TTC549 (cell line): ENCODE measurements at regions not wholly inside any gene's neighbourhood (a gene's known extent, or its start where the extent isn't known, plus 50 kb on each side); places are given as distances from the start of the nearest gene placed in this dataset.

Experiments
- FAIRE-seq: peaks from 2 replicates; lab custom pipeline; 2012; peaks lifted over from hg19 to GRCh38; lab: Jason Lieb, UNC

DNA sequence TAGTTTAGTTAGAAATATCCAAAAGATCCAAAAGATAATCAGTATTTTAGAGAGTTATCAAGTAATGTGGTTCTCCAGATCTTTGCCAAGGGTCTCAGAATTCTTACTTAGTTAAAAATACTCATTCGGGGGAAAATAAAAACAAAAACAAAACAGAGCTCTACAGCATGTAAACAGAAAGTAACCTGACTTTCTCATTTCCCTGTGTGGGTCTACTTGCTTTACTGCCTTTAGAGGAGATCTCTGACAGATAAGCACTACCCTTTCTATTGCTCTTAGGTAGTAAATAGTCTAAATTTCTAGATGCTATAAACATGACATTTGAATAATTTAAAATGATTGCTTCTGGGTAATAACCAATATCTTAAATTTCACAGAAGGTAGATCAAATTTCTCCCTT lies 371.8 kb downstream of the RPL10L start:
- FAIRE-seq: no peak

DNA sequence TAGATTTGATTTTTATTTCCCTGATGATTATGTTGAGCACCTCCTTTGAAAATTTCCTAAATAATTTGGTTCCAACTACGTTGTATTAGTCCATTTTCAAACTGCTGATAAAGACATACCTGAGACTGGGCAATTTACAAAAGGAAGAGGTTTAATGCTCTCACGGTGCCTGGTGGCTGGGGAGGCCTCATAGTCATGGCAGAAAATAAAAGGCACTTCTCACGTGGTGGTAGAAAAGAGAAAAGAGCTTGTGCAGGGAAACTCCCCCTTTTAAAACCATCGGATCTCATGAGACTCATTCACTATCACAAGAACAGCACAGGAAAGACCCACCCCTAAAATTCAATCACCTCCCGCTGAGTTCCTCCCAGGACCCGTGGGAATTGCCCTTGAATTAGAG lies 372.3 kb downstream of the RPL10L start:
- no peak for FAIRE-seq

DNA sequence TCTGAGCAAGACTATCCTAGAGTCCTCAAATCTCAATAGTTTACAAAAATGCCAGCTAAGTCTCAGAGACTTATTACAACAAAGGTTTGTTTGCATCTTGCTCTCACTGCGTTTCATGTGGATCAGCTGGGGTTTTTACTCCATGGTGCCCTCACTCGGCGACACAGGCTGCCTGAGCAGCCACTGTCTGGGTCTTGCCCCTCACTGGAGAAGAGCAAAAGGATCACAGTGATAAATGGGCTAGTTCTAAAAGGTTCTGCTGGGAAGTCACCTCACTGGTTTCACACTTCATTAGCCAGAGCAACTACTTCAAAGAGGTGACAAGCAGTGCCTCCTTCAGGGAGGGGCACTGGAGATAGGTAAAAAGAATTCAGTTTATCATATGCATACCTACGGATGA lies 392.0 kb downstream of the RPL10L start:
- FAIRE-seq: no peak

DNA sequence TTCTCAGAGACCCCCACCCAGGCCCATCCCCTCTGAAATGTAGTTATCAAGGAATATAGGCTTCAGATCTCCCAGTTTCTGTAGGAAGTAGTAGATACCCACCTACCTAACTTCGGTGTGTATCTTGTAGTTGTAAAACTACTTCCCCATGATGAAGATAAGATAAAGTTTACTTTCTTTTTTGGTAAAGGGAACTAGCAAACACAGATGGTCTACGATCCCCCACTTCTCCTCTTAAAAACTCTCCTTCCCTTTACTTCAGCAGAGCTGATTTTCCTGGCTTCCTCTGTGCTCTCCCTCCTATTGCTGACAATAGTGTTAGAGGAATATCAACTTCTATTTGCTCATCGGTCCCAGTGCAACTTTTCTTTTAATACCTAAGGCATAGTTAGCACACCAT lies 395.2 kb downstream of the RPL10L start:
- FAIRE-seq: no peak

DNA sequence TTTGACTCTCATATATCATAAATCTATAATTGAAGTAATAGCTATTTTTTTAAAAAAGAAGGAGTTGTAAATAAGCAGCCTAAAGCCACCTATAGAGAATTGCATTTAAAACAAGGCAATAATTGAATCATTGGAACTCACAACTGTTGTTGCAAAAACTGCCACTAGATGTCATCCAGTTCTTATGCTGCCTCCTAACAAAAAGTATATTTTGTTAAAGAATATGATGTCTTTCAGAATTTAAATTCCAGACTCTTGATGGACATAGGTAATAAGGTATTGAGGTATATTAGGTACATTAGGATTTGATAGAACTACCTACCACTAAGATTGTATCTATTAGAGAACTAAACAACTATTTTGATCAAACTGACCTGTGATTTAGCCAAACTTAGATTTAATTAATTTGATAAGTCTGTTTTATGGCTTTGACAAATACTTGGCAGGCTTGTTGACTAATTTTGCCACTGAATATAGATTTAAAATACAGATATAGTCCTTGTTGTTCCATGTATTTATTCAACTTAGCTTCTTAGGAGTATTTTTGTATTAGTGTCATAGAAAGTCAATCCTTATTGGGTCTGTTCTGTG lies 401.4 kb downstream of the RPL10L start:
- FAIRE-seq: peak; percentile 69

DNA sequence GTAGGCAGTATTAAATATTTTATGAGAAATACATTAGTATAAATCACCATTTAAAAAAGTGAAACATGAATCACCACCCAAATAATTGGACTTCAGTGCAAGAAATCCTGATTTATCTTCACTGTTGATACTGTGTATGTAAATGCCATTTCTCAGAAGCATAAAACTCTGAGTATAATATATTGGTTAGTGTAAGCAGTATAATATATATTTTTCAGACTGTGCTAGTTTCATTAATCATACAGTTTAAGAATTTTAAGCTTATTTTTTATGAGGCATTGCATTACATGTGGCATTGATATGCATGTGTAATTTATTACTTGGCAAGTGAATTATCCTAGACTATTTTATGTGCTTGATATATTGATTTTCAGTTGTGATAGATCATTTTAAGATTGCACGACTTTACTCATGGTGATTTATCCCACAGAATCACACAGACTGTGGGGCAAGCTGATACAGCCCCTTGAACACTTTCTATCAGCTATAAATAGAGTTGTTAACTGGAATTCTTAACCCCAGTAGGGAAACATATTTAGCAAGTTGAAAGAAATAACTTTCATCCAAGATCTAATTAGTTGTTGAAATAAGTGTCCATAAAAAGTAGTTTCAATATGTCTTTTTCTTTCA lies 403.5 kb downstream of the RPL10L start:
- no peak for FAIRE-seq

DNA sequence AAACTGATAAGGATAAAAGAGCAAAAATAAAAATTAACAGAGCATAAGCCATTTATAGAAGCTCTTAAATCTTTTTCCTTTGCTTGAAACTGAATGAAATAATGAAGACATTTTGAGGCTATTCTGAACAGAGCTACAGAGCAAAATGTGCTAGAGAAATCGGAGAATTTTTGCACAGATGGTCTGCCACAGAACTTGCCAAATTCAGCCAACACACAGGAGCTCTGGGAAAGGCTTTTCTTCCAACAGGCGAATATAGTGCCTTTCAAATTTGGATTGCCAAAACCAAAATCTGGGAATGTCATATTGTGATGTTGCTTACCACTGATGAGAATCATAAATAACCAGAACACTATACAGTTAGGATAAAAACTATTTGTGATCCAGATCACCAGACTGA lies 406.3 kb downstream of the RPL10L start:
- FAIRE-seq: no peak

DNA sequence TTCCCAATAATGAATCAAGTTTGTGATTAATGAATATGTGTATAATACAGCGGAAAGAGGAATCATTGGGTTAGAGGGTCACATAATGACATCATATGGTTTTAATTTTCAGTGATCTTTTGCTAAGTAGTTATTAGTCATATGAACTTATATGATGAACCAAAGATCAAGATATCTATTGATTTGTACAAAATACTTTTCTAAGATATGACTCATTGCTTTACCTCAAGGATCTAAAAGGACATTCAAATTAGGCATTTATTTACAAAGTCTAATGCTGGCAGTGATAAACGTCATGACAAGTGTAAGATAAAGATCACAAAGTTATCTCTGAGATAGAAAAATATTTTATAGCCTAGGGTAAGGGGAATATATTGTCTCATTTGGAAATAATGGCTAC lies 417.8 kb downstream of the RPL10L start:
- no peak for FAIRE-seq

DNA sequence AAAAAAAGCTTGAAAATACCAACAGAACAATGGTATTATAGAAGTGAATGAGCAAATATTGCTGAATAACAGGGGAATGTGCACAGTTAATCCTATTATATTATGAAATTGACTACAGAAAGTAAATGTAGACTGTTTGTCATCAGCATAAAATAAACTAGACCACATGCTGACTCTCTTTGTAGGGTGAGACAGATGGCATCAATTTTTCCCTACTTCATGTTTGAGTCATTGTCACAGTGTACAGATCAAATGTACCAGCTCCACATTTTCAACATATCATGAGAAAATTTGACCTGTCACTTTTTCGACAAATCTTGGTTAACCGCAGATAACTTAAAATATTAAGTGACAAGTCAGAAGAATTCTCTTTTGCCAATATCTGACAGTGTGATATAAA lies 421.0 kb downstream of the RPL10L start:
- no peak for FAIRE-seq

DNA sequence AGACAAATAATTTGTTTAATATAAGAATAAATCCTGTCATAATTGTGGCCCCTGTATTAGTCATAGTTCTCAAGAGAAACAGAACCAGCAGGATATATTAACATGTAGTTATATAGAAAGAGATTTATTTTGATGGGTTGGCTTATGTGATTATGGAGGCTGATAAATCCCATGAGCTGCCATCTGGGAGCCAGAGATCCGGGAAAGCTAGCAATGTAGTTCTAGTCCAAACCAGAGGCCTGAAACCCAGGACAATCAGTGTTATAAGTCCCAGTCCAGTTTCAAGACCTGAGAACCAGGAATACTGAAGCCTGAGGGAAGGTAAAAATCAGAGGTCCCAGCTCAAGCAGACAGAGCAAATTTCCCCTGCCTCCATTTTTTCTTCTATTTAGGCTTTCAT lies 435.8 kb downstream of the RPL10L start:
- no peak for FAIRE-seq

DNA sequence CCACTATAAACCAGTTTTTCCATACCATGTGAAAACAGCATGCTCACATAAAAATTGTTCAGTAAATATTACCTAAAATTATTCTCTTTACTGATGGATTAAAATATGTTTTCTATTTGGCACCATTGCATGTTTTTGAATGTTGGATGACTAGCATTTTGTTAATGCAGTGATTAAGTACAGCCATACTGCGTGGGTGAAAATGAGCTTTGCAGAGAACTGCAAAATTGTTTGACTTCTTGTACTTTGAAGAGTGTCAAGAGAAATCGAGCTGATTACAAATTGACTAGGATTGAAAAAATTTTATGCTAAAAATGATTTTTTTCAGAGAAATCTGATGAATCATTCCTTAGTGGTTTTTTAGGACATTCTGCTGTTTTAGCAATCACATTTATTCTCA lies 452.9 kb downstream of the RPL10L start:
- FAIRE-seq: no peak

DNA sequence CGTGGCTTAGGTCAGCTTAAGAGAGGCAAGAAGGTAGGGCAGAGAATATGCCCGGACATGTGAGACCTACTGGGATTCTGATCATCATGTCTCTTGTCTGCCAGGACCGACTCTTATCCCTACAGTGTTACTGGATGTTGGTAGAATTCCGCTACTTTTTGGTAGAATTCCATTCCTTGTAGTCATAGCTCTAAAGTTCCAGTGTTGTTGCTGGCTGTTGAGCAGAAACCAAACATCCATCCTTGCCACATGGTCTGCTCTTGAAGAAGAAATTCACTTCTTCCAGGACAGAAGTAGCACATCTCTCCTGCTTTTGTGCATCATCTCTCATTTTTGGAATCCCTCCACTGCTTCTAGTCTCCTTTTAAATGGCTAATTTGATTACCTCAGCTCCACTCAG lies 453.7 kb downstream of the RPL10L start:
- no peak for FAIRE-seq
